ENCODE measurements at regions not wholly inside any gene's neighbourhood (a gene's known extent, or its start where the extent isn't known, plus 50 kb on each side); places are given as distances from the start of the nearest gene placed in this dataset.

- TF ChIP-seq ZUFSP (CRISPR knock-in tag; IDR thresholded peaks at IDR 0.05; ENCODE audit: borderline replicate concordance) = no peak
- TF ChIP-seq MIER3 (CRISPR knock-in tag; IDR thresholded peaks at IDR 0.05; ENCODE audit: borderline replicate concordance) = peak; percentile 85; the same call in 1 of the 2 replicates
- no peak for TF ChIP-seq ZEB1 (IDR thresholded peaks at IDR 0.05; ENCODE audit: insufficient replicate concordance, low read depth)
- TF ChIP-seq THAP9 (CRISPR knock-in tag; IDR thresholded peaks at IDR 0.05; ENCODE audit: borderline replicate concordance) = no peak
- TF ChIP-seq ZNF687 (CRISPR knock-in tag; IDR thresholded peaks at IDR 0.05) = no peak
- no peak for TF ChIP-seq POLR2A (IDR thresholded peaks at IDR 0.05; ENCODE audit: insufficient read depth in 1 of 2, low read depth in 2 of 2, low read length in 2 of 2)
- 0 out of 2 replicates have a peak, but pooled peaks have one; percentile 38 for TF ChIP-seq PHF21A (CRISPR knock-in tag; IDR thresholded peaks at IDR 0.05)
- no peak for TF ChIP-seq FOXO4 (CRISPR knock-in tag; conservative IDR thresholded peaks at IDR 0.05)
- no peak for TF ChIP-seq GRHL1 (CRISPR knock-in tag; conservative IDR thresholded peaks at IDR 0.05)
- TF ChIP-seq NFATC3 (CRISPR knock-in tag; IDR thresholded peaks at IDR 0.05) = no peak
Observed at GRCh38 chr7:17184805-17185689, 113.4 kb upstream of the AHR start (continued).

Data from HepG2 (cell line).